ENCODE measurements at regions not wholly inside any gene's neighbourhood (a gene's known extent, or its start where the extent isn't known, plus 50 kb on each side); places are given as distances from the start of the nearest gene placed in this dataset.

- Histone ChIP-seq H3K27ac (no peak overlapping the region), H3K36me3 (no peaks in the 10 kb centered on the region), H3K4me1 (no peaks in the 10 kb centered on the region), H3K4me3 (no peak overlapping the region), H3K27me3 (peaks cover 0 to 4% of the 10 kb centered on the region in 2 donors), H3K9me3 (no peaks in the 10 kb centered on the region)
- intact Hi-C loops (cut with DNase I) = no loop called here
- ATAC-seq (no peak), DNase-seq (no peak)
- peak in 3 of 4 donors; percentile 16 to 33 (median 31) for TF ChIP-seq CTCF (IDR thresholded peaks at IDR 0.05)
- no peak for TF ChIP-seq POLR2A (IDR thresholded peaks at IDR 0.05)
- WGBS (ENCODE audit: insufficient coverage, low coverage, low lambda C conversion rate, missing lambda C conversion rate) = 4% methylated on average over 1 of the region's 1 CpG
Measured at GRCh38 chr6:94071835-94072234, 652.5 kb upstream of the EPHA7 start.

- no peak overlapping the region for H3K4me3 ChIP-seq
- no peak for ATAC-seq
- TF ChIP-seq POLR2A (IDR thresholded peaks at IDR 0.05) (no peak), CTCF (IDR thresholded peaks at IDR 0.05) (no peak)
- no peaks in the 10 kb centered on the region for H3K36me3 ChIP-seq
- no peaks in the 10 kb centered on the region for H3K9me3 ChIP-seq
- H3K27ac ChIP-seq = no peak overlapping the region
- no peaks in the 10 kb centered on the region for H3K27me3 ChIP-seq
- DNase-seq = no peak
- no peaks in the 10 kb centered on the region for H3K4me1 ChIP-seq
- intact Hi-C loops (cut with DNase I) = no loop called here
- WGBS (ENCODE audit: insufficient coverage, low coverage, low lambda C conversion rate, missing lambda C conversion rate) = 22% methylated on average over 6 of the region's 6 CpGs
Measured at GRCh38 chr6:94065707-94066337, 646.5 kb upstream of the EPHA7 start.

GRCh38 chr6:94052749-94053148 lies 633.4 kb upstream of the EPHA7 start:
- no peaks in the 10 kb centered on the region for H3K9me3 ChIP-seq
- ATAC-seq (peak in 1 of 4 donors; percentile 46), DNase-seq (no peak)
- H3K27me3 ChIP-seq = no peaks in the 10 kb centered on the region
- H3K27ac ChIP-seq = no peak overlapping the region
- 13% methylated on average over 1 of the region's 1 CpG for WGBS (ENCODE audit: insufficient coverage, low coverage, low lambda C conversion rate, missing lambda C conversion rate)
- H3K4me3 ChIP-seq = no peak overlapping the region
- no peaks in the 10 kb centered on the region for H3K4me1 ChIP-seq
- no peaks in the 10 kb centered on the region for H3K36me3 ChIP-seq
- peak in 1 of 4 donors; percentile 8 for TF ChIP-seq CTCF (IDR thresholded peaks at IDR 0.05)
- TF ChIP-seq POLR2A (IDR thresholded peaks at IDR 0.05) = no peak
- intact Hi-C loops (cut with DNase I) = no loop called here

GRCh38 chr6:94050515-94050914 lies 631.2 kb upstream of the EPHA7 start:
- intact Hi-C loops (cut with DNase I) = no loop called here
- WGBS (ENCODE audit: insufficient coverage, low coverage, low lambda C conversion rate, missing lambda C conversion rate) = 46% methylated on average over 3 of the region's 3 CpGs
- Histone ChIP-seq H3K4me3 (no peak overlapping the region), H3K4me1 (no peaks in the 10 kb centered on the region), H3K9me3 (no peaks in the 10 kb centered on the region), H3K36me3 (no peaks in the 10 kb centered on the region), H3K27ac (no peak overlapping the region), H3K27me3 (no peaks in the 10 kb centered on the region)
- TF ChIP-seq CTCF (IDR thresholded peaks at IDR 0.05) (no peak), POLR2A (IDR thresholded peaks at IDR 0.05) (no peak)
- ATAC-seq = no peak
- DNase-seq = no peak

GRCh38 chr6:94049001-94049400 lies 629.6 kb upstream of the EPHA7 start:
- Histone ChIP-seq H3K36me3 (no peaks in the 10 kb centered on the region), H3K27me3 (no peaks in the 10 kb centered on the region), H3K4me1 (no peaks in the 10 kb centered on the region), H3K27ac (no peak overlapping the region), H3K9me3 (no peaks in the 10 kb centered on the region), H3K4me3 (no peak overlapping the region)
- DNase-seq = no peak
- intact Hi-C loops (cut with DNase I) = no loop called here
- ATAC-seq = no peak
- TF ChIP-seq CTCF (IDR thresholded peaks at IDR 0.05) (no peak), POLR2A (IDR thresholded peaks at IDR 0.05) (no peak)

Data from right lobe of liver (tissue), 6 donors.